Natural killer cell treated with Interleukin-12 subunit alpha and Interleukin-12 subunit beta and Interleukin-15 and Interleukin-18, amount 100 ng/mL, for 72 hours (primary cell): ENCODE measurements at regions not wholly inside any gene's neighbourhood (a gene's known extent, or its start where the extent isn't known, plus 50 kb on each side); places are given as distances from the start of the nearest gene placed in this dataset.
A peak's percentile ranks its signal among the peaks of the same experiment; 100 is the strongest.

Experiments
- ATAC-seq, 2 donors: fragments of 150-1000 bp; cut with Tn5 transposase in 1 of 2; sonication (Bioruptor Pico), chemical (Tn5 transposase) in 1 of 2; 2 replicates each; pipeline ENCODE4 v1.10.0; 2021
- DNase-seq: peaks from one replicate; pipeline ENCODE4 v3.0.0; 2022; ENCODE audit warnings: low spot score
- H3K27ac Mint-ChIP-seq, 2 donors: 1 replicate in 1 of 2; 2 replicates in 1 of 2; pipeline ENCODE4 v1.8.0; 2022; ENCODE audit warnings: mixed read lengths in 2 of 2, mild to moderate bottlenecking in 1 of 2, moderate library complexity in 1 of 2
- H3K27me3 Mint-ChIP-seq, 2 donors: 1 replicate in 1 of 2; 2 replicates in 1 of 2; pipeline ENCODE4 v1.8.0; 2022; ENCODE audit warnings: mixed read lengths in 2 of 2
- H3K36me3 Mint-ChIP-seq: one replicate; pipeline ENCODE4 v1.8.0; 2022; ENCODE audit warnings: mixed read lengths
- H3K4me1 Mint-ChIP-seq, 2 donors: 1 replicate in 1 of 2; 2 replicates in 1 of 2; pipeline ENCODE4 v1.8.0; 2022; ENCODE audit warnings: low read depth in 2 of 2, mixed read lengths in 2 of 2, mild to moderate bottlenecking in 1 of 2
- H3K4me3 Mint-ChIP-seq: one replicate; pipeline ENCODE4 v1.8.0; 2022; ENCODE audit warnings: mixed read lengths
- H3K9me3 Mint-ChIP-seq: 2 replicates; pipeline ENCODE4 v1.8.0; 2022; ENCODE audit warnings: mixed read lengths

DNA sequence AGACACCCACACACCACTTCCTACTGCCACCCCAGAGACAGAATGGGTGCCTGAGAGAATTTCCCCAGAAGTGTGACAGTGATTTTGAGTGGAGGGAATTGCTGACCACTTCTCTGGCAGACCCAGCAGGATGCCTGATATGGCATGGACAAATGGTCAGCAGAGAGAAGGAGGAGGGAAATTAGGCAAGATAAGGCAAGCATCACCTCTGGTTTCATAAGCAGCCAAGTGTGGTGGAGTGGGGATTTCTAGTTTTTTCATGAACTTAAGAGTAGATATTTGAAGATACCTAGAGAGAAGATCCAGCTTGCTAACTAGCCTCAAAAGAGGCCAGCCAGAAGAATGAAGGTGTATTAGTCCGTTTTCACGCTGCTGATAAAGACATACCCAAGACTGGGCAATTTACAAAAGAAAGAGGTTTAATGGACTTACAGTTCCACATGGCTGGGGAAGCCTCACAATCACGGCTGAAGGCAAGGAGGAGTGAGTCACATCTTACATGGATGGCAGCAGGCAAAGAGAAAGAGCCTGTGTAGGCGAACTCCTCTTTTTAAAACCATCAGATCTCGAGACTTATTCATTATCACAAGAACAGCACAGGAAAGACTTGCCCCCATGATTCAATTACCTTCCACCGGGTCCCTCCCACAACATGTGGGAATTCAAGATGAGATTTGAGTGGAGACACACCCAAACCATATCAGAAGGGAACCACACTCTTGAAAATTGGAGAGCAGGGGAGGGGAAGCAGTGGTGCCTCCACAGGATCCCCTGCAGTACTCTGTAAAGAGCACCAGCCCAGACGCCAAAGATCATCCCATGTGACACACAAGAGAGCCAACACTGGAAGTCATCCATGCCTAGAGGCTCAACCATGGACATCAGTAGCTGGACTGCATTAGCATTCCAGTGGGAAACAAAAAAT, 64.2 kb downstream of the RBM43 start:
- Mint-ChIP-seq H3K4me3 (no peak overlapping the region), H3K9me3 (no peaks in the 10 kb centered on the region), H3K27me3 (peaks cover 9 to 25% of the 10 kb centered on the region in 2 donors), H3K36me3 (no peaks in the 10 kb centered on the region), H3K4me1 (peaks cover 0 to 5% of the 10 kb centered on the region in 2 donors), H3K27ac (no peak overlapping the region)
- ATAC-seq (no peak), DNase-seq (no peak)

DNA sequence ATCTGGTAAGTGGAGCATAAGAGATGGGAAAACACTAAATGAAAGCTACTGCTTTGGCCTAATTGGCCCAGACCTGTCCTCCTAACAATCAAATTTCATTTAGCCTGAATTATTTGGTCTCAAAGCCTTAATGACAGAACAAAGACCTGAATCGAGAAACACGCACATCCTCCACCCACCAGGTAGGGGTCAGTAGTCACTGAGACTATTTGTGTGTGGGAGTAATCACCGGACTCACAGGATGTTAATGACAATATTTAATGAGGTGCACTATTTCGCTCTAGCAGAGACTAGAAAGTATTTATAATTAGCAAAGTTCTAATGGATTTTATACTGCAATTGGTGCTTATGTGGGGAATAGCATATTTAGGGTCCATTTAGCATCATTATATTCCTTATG, 68.1 kb downstream of the RBM43 start:
- Mint-ChIP-seq H3K9me3 (no peaks in the 10 kb centered on the region), H3K4me1 (peaks cover 0 to 8% of the 10 kb centered on the region in 2 donors)

DNA sequence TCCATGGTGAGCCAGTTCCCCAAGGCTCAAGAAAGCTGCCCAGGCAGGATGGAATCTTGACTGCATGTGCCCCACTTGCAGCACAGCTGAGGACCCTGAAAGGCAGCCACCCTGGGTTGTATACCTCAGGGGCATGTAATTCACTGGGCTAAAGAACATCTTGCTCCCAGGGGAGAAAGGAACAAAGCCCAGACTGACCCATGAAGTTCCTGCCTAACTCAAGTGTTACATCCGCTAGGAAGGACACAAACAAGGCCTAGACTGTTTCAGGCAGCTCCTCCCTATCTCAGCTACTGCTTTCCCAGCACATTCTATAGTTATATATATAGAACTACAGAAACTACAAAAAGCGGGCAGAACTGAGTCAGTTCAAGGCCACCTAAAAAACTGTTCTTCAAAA, 69.0 kb downstream of the RBM43 start:
- Mint-ChIP-seq H3K9me3 (no peaks in the 10 kb centered on the region), H3K4me3 (no peak overlapping the region), H3K27me3 (peaks cover 4 to 15% of the 10 kb centered on the region in 2 donors), H3K36me3 (no peaks in the 10 kb centered on the region), H3K4me1 (peaks cover 0 to 8% of the 10 kb centered on the region in 2 donors), H3K27ac (no peak overlapping the region)
- DNase-seq (no peak), ATAC-seq (peak in 1 of 2 donors; percentile 43)

More for the DNA sequence above, 68.1 kb downstream of the RBM43 start:
- H3K4me3 Mint-ChIP-seq, result no peak overlapping the region
- no peak overlapping the region for H3K27ac Mint-ChIP-seq
- no peaks in the 10 kb centered on the region for H3K36me3 Mint-ChIP-seq
- no peak for ATAC-seq
- H3K27me3 Mint-ChIP-seq, result peaks cover 4 to 15% of the 10 kb centered on the region in 2 donors
- DNase-seq, result no peak

GRCh38 chr2:151191001-151191400, 70.7 kb downstream of the RBM43 start:
- Mint-ChIP-seq H3K9me3 (no peaks in the 10 kb centered on the region), H3K27ac (no peak overlapping the region), H3K27me3 (peaks cover 0 to 4% of the 10 kb centered on the region in 2 donors), H3K4me3 (no peak overlapping the region), H3K4me1 (peaks cover 0 to 4% of the 10 kb centered on the region in 2 donors), H3K36me3 (no peaks in the 10 kb centered on the region)
- ATAC-seq (no peak), DNase-seq (no peak)

- peaks cover 0 to 4% of the 10 kb centered on the region in 2 donors for H3K4me1 Mint-ChIP-seq
- H3K27me3 Mint-ChIP-seq, result no peaks in the 10 kb centered on the region
- no peak for DNase-seq
- H3K9me3 Mint-ChIP-seq, result no peaks in the 10 kb centered on the region
- H3K36me3 Mint-ChIP-seq, result no peaks in the 10 kb centered on the region
- H3K4me3 Mint-ChIP-seq, result no peak overlapping the region
- H3K27ac Mint-ChIP-seq, result no peak overlapping the region
- ATAC-seq, result no peak
These were observed 72.5 kb downstream of the RBM43 start for GRCh38 chr2:151189125-151189524.

DNA sequence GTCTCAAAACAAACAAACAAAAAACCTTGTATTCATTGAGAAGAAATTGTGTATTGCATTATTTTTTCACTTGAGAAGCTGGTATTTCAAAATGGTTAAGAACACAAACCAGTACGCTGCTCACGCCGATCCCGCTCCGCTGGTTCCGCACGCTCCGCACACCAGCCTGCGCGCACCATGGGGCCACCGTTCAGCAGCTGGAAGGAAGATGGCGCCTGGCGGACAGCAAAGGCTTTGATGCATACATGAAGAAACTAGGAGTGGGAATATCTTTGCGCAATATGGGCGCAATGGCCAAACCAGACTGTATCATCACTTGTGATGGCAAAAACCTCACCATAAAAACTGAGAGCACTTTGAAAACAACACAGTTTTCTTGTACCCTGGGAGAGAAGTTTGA, 75.7 kb downstream of the RBM43 start:
- no peak for DNase-seq

GRCh38 chr2:151182899-151183809, 78.5 kb downstream of the RBM43 start:
- Mint-ChIP-seq H3K27me3 (peaks cover 12 to 20% of the 10 kb centered on the region in 2 donors), H3K4me3 (no peak overlapping the region), H3K9me3 (no peaks in the 10 kb centered on the region), H3K36me3 (no peaks in the 10 kb centered on the region), H3K27ac (no peak overlapping the region), H3K4me1 (no peaks in the 10 kb centered on the region)
- DNase-seq, result no peak
- ATAC-seq, result no peak

More for the DNA sequence above, 75.7 kb downstream of the RBM43 start:
- H3K27ac Mint-ChIP-seq, result no peak overlapping the region
- peaks cover 0 to 4% of the 10 kb centered on the region in 2 donors for H3K4me1 Mint-ChIP-seq
- no peak overlapping the region for H3K4me3 Mint-ChIP-seq
- H3K27me3 Mint-ChIP-seq, result peaks cover 12 to 20% of the 10 kb centered on the region in 2 donors
- no peak for ATAC-seq
- no peaks in the 10 kb centered on the region for H3K36me3 Mint-ChIP-seq
- no peaks in the 10 kb centered on the region for H3K9me3 Mint-ChIP-seq

DNA sequence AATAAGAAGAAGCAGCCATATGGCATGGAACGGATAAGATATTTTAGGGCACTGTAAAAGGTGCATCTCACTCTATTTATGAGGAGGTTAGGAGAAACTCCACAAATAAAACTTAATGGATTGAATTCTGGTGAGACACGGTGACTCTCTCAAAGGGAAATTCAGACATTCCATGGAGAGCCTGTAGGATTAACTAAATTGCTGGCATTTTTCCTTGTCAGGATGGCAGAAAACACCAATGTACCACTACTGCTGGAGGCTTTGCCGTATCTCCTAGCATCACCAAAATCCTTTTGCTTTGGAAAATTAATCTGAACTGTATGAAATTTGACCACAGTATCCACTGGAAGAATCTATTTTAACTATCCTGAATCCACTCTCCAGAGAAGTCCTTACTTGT, 79.3 kb downstream of the RBM43 start:
- no peaks in the 10 kb centered on the region for H3K4me1 Mint-ChIP-seq
- no peak for ATAC-seq
- peaks cover 12 to 20% of the 10 kb centered on the region in 2 donors for H3K27me3 Mint-ChIP-seq
- H3K9me3 Mint-ChIP-seq, result no peaks in the 10 kb centered on the region
- no peak overlapping the region for H3K4me3 Mint-ChIP-seq
- no peak overlapping the region for H3K27ac Mint-ChIP-seq
- DNase-seq, result no peak
- H3K36me3 Mint-ChIP-seq, result no peaks in the 10 kb centered on the region

GRCh38 chr2:151181524-151181923, 80.1 kb downstream of the RBM43 start:
- no peak for DNase-seq
- Mint-ChIP-seq H3K36me3 (no peaks in the 10 kb centered on the region), H3K4me1 (no peaks in the 10 kb centered on the region), H3K4me3 (no peak overlapping the region), H3K27ac (no peak overlapping the region), H3K27me3 (peaks cover 15 to 20% of the 10 kb centered on the region in 2 donors), H3K9me3 (no peaks in the 10 kb centered on the region)
- ATAC-seq, result no peak

DNA sequence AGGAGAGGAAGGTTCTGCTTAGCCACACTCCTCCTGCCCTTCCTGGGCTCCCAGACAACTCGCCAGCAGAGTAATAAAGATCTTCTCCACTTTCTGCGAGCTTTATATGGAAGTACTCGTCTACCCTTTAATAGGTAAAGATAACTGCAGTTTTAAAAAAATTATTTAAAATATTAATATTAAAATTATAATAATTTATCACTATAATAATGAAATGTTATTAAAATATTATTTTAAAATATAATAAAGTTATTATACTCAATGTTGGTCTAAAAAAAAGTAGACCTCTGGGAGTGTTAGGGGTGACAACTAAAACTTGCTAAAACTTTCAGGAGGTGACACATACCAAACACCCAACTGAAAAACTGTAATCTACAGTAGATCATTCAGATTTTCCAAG, 81.5 kb downstream of the RBM43 start:
- no peak for ATAC-seq
- no peak for DNase-seq
- H3K27me3 Mint-ChIP-seq, result peaks cover 20% of the 10 kb centered on the region in 2 donors
- no peak overlapping the region for H3K27ac Mint-ChIP-seq
- no peaks in the 10 kb centered on the region for H3K36me3 Mint-ChIP-seq
- no peaks in the 10 kb centered on the region for H3K4me1 Mint-ChIP-seq
- no peaks in the 10 kb centered on the region for H3K9me3 Mint-ChIP-seq
- H3K4me3 Mint-ChIP-seq, result no peak overlapping the region

DNA sequence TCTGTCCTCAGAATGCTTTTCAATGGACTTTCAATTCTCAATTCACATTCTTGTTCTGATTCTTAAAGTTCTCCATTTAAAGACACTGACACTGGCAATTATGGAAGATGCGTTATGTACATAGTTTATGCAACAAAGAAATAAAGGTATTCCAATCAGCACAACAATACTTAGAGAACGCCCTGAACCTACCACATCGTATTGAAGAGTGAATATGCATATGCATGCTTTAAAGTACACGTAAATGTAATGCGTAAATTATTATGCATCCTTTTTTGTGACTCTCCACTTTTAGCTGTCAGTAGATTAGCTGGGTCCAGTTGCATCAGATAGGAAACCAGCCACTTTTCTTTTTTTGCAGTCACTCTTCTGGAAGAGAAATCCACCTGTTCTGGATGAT, 83.5 kb downstream of the RBM43 start:
- ATAC-seq, result no peak
- Mint-ChIP-seq H3K27ac (no peak overlapping the region), H3K27me3 (peaks cover 14 to 17% of the 10 kb centered on the region in 2 donors), H3K4me3 (no peak overlapping the region), H3K9me3 (no peaks in the 10 kb centered on the region), H3K36me3 (no peaks in the 10 kb centered on the region), H3K4me1 (no peaks in the 10 kb centered on the region)
- no peak for DNase-seq

DNA sequence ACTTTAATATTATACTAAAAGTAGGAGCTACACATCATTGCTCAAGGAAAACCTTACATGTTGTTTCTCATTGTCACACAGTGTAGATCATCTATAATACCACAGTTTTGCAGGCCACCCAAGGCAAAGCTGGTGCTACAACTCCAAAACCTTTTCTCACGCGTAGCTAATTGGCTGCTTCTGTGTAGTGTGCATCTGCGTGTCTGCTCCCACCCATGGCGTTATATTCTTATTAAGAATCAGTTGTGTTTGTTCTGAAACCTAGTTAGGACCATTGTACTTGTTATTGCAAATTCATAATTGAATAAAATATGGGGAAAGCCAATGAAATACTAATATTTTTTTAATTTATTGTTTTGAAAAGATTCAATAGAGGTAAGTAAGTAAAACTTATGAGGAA, 83.9 kb downstream of the RBM43 start:
- Mint-ChIP-seq H3K4me3 (no peak overlapping the region), H3K27ac (no peak overlapping the region), H3K9me3 (no peaks in the 10 kb centered on the region), H3K36me3 (no peaks in the 10 kb centered on the region), H3K4me1 (no peaks in the 10 kb centered on the region), H3K27me3 (peaks cover 9 to 17% of the 10 kb centered on the region in 2 donors)
- no peak for ATAC-seq
- no peak for DNase-seq

GRCh38 chr2:151176661-151177060, 85.0 kb downstream of the RBM43 start:
- no peak for ATAC-seq
- Mint-ChIP-seq H3K27me3 (peaks cover 4 to 17% of the 10 kb centered on the region in 2 donors), H3K4me1 (no peaks in the 10 kb centered on the region), H3K4me3 (no peak overlapping the region), H3K9me3 (no peaks in the 10 kb centered on the region), H3K36me3 (no peaks in the 10 kb centered on the region), H3K27ac (no peak overlapping the region)
- no peak for DNase-seq

DNA sequence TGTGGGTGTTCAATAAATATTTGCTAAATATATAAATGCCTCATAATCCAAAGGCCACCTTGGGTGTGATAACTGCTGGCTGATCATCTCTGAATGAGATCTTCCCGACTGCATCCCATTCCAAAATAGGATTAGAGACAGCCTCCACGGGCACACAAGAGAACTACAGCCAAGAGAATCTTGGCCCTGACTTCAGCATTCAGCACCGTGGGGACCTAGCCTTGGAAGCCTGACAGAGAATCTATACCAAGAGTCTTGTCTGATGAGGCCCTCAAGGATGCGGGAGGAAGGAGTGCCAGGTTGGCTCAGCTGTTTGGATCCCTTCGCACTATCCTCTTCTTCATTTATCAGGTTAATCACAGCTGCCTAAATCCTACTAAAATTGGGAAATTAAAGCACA, 85.8 kb downstream of the RBM43 start:
- ATAC-seq (no peak), DNase-seq (no peak)
- no peak overlapping the region for H3K27ac Mint-ChIP-seq
- no peak overlapping the region for H3K4me3 Mint-ChIP-seq
- no peaks in the 10 kb centered on the region for H3K9me3 Mint-ChIP-seq
- peaks cover 0 to 17% of the 10 kb centered on the region in 2 donors for H3K27me3 Mint-ChIP-seq
- H3K4me1 Mint-ChIP-seq, result no peaks in the 10 kb centered on the region
- H3K36me3 Mint-ChIP-seq, result no peaks in the 10 kb centered on the region
